ENCODE measurements at regions not wholly inside any gene's neighbourhood (a gene's known extent, or its start where the extent isn't known, plus 50 kb on each side); places are given as distances from the start of the nearest gene placed in this dataset.

- Histone ChIP-seq H3K27me3 (ENCODE audit: control insufficient read depth, insufficient read depth, low read length) (no peaks in the 10 kb centered on the region), H3K9ac (ENCODE audit: low read length in 3 of 3) (no peak overlapping the region), H3K9me3 (ENCODE audit: control insufficient read depth in 2 of 3, insufficient read depth in 1 of 3, low read length in 3 of 3) (no peaks in the 10 kb centered on the region), H3K4me1 (ENCODE audit: control insufficient read depth in 2 of 3, insufficient read depth in 2 of 3, low read depth in 1 of 3, low read length in 3 of 3) (no peaks in the 10 kb centered on the region), H3K4me3 (ENCODE audit: low read length in 3 of 3) (no peak overlapping the region), H3K36me3 (ENCODE audit: control insufficient read depth in 2 of 3, insufficient read depth in 3 of 3, low read length in 3 of 3) (no peaks in the 10 kb centered on the region), H3K27ac (ENCODE audit: low read depth in 2 of 2, low read length in 2 of 2) (no peak overlapping the region)
- TF ChIP-seq CTCF (IDR thresholded peaks at IDR 0.05; ENCODE audit: borderline replicate concordance, extremely low read depth, insufficient read depth), result no peak
- FAIRE-seq (no peak), DNase-seq (no peak)
- intact Hi-C loops (cut with DNase I), result no loop called here
Measured at GRCh38 chr4:137587796-137588195, 55.5 kb upstream of the PCDH18 start.

GRCh38 chr4:137583671-137584070 is 51.4 kb upstream of the PCDH18 start:
- H3K4me1 ChIP-seq (ENCODE audit: control insufficient read depth in 2 of 3, insufficient read depth in 2 of 3, low read depth in 1 of 3, low read length in 3 of 3), result no peaks in the 10 kb centered on the region
- H3K9me3 ChIP-seq (ENCODE audit: control insufficient read depth in 2 of 3, insufficient read depth in 1 of 3, low read length in 3 of 3), result no peaks in the 10 kb centered on the region
- no peak overlapping the region for H3K9ac ChIP-seq (ENCODE audit: low read length in 3 of 3)
- intact Hi-C loops (cut with DNase I), result no loop called here
- H3K36me3 ChIP-seq (ENCODE audit: control insufficient read depth in 2 of 3, insufficient read depth in 3 of 3, low read length in 3 of 3), result no peaks in the 10 kb centered on the region
- no peak for TF ChIP-seq CTCF (IDR thresholded peaks at IDR 0.05; ENCODE audit: borderline replicate concordance, extremely low read depth, insufficient read depth)
- H3K27ac ChIP-seq (ENCODE audit: low read depth in 2 of 2, low read length in 2 of 2), result no peak overlapping the region
- no peak overlapping the region for H3K4me3 ChIP-seq (ENCODE audit: low read length in 3 of 3)
- no peaks in the 10 kb centered on the region for H3K27me3 ChIP-seq (ENCODE audit: control insufficient read depth, insufficient read depth, low read length)
- peak in 1 of 5 donors; percentile 76 for DNase-seq
- FAIRE-seq, result no peak

Measured in kidney (tissue), 13 donors.